Activated B cell treated with CpG ODN at 0.5 μM for 24 hours (primary cell): ENCODE measurements at regions not wholly inside any gene's neighbourhood (a gene's known extent, or its start where the extent isn't known, plus 50 kb on each side); places are given as distances from the start of the nearest gene placed in this dataset.
"Not testable (repeated sequence)": the region's sequence is repeated elsewhere in the genome, so short reads cannot be mapped to it uniquely, and the experiment has no call there.

Source experiments
- ATAC-seq: fragments of 200-7000 bp; cut with Tn5 transposase; one replicate; pipeline ENCODE4 v1.10.0; 2021; ENCODE audit warnings: low read depth, mild to moderate bottlenecking, moderate library complexity
- CTCF ChIA-PET: fragments of 350-600 bp; sonication (Branson Sonifier 250); formaldehyde crosslinking; loops from one replicate; lab custom pipeline; 2021; ENCODE audit warnings: antibody characterized with exemption; lab: Charles Lee
- POLR2A ChIA-PET: fragments of 350-600 bp; sonication (Branson Sonifier 250); formaldehyde crosslinking; loops from one replicate; lab custom pipeline; 2021; ENCODE audit warnings: antibody characterized with exemption; lab: Charles Lee
- DNase-seq: peaks from one replicate; pipeline ENCODE4 v3.0.0; 2022
- H3K27ac Mint-ChIP-seq: one replicate; pipeline ENCODE4 v1.8.0; 2020; ENCODE audit warnings: mixed read lengths
- H3K27me3 Mint-ChIP-seq: one replicate; pipeline ENCODE4 v1.8.0; 2021; ENCODE audit warnings: mixed read lengths
- H3K36me3 Mint-ChIP-seq: one replicate; pipeline ENCODE4 v1.8.0; 2021; ENCODE audit warnings: low read depth, mixed read lengths
- H3K4me1 Mint-ChIP-seq: one replicate; pipeline ENCODE4 v1.8.0; 2021; ENCODE audit warnings: mixed read lengths
- H3K4me3 Mint-ChIP-seq: one replicate; pipeline ENCODE4 v1.8.0; 2020; ENCODE audit warnings: mild to moderate bottlenecking, mixed read lengths
- H3K9me3 Mint-ChIP-seq: one replicate; pipeline ENCODE4 v1.8.0; 2020; ENCODE audit warnings: mixed read lengths
- intact Hi-C: fragments of 100-400 bp; cut with micrococcal nuclease; formaldehyde crosslinking; loops from one replicate; pipeline ENCODE4 v1.15.1; 2024
- TF ChIP-seq, protein P1 (sequence below): fragments of 200-600 bp; IDR thresholded peaks from one replicate; pipeline ENCODE4 v1.8.0; 2022; ENCODE audit warnings: antibody characterized with exemption, mild to moderate bottlenecking

- Mint-ChIP-seq H3K27me3 (no peaks in the 10 kb centered on the region), H3K9me3 (no peaks in the 10 kb centered on the region), H3K36me3 (no peaks in the 10 kb centered on the region), H3K4me3 (no peak overlapping the region), H3K4me1 (no peaks in the 10 kb centered on the region), H3K27ac (no peak overlapping the region)
- CTCF ChIA-PET: no interaction called here
- DNase-seq (no peak), ATAC-seq (no peak)
- POLR2A ChIA-PET: no interaction called here
- intact Hi-C loops: no loop called here
- TF ChIP-seq, protein P1, sequence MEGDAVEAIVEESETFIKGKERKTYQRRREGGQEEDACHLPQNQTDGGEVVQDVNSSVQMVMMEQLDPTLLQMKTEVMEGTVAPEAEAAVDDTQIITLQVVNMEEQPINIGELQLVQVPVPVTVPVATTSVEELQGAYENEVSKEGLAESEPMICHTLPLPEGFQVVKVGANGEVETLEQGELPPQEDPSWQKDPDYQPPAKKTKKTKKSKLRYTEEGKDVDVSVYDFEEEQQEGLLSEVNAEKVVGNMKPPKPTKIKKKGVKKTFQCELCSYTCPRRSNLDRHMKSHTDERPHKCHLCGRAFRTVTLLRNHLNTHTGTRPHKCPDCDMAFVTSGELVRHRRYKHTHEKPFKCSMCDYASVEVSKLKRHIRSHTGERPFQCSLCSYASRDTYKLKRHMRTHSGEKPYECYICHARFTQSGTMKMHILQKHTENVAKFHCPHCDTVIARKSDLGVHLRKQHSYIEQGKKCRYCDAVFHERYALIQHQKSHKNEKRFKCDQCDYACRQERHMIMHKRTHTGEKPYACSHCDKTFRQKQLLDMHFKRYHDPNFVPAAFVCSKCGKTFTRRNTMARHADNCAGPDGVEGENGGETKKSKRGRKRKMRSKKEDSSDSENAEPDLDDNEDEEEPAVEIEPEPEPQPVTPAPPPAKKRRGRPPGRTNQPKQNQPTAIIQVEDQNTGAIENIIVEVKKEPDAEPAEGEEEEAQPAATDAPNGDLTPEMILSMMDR: no peak
Observed at GRCh38 chr20:26308961-26309360, 612.3 kb upstream of the ZNF337 start.

GRCh38 chr20:26295006-26295405 lies 598.4 kb upstream of the ZNF337 start:
- Mint-ChIP-seq H3K4me1 (no peaks in the 10 kb centered on the region), H3K27me3 (no peaks in the 10 kb centered on the region), H3K4me3 (no peak overlapping the region), H3K9me3 (no peaks in the 10 kb centered on the region), H3K27ac (no peak overlapping the region), H3K36me3 (no peaks in the 10 kb centered on the region)
- intact Hi-C loops: no loop called here
- TF ChIP-seq, protein P1: no peak
- ChIA-PET POLR2A (no interaction called here), CTCF (no interaction called here)
- DNase-seq (no peak), ATAC-seq (no peak)

- POLR2A ChIA-PET, DNase-seq, H3K4me3 Mint-ChIP-seq, H3K36me3 Mint-ChIP-seq, H3K4me1 Mint-ChIP-seq, CTCF ChIA-PET, H3K27ac Mint-ChIP-seq, intact Hi-C loops, H3K27me3 Mint-ChIP-seq, ATAC-seq, H3K9me3 Mint-ChIP-seq: not testable (repeated sequence)
Observed at GRCh38 chr20:26288379-26289061, 591.9 kb upstream of the ZNF337 start.

- H3K27ac Mint-ChIP-seq: no peak overlapping the region
- DNase-seq (no peak), ATAC-seq (no peak)
- TF ChIP-seq, protein P1: no peak
- ChIA-PET POLR2A (no interaction called here), CTCF (no interaction called here)
- H3K36me3 Mint-ChIP-seq: no peaks in the 10 kb centered on the region
- intact Hi-C loops: no loop called here
- H3K9me3 Mint-ChIP-seq: peaks cover 3% of the 10 kb centered on the region
- H3K4me3 Mint-ChIP-seq: no peak overlapping the region
- no peaks in the 10 kb centered on the region for H3K27me3 Mint-ChIP-seq
- H3K4me1 Mint-ChIP-seq: no peaks in the 10 kb centered on the region
Observed at GRCh38 chr20:26279238-26279637, 582.6 kb upstream of the ZNF337 start.

- H3K4me1 Mint-ChIP-seq: no peaks in the 10 kb centered on the region
- no peak overlapping the region for H3K4me3 Mint-ChIP-seq
- peaks cover 3% of the 10 kb centered on the region for H3K9me3 Mint-ChIP-seq
- ATAC-seq (no peak), DNase-seq (no peak)
- intact Hi-C loops: no loop called here
- ChIA-PET POLR2A (no interaction called here), CTCF (no interaction called here)
- H3K27ac Mint-ChIP-seq: no peak overlapping the region
- TF ChIP-seq, protein P1: no peak
- H3K36me3 Mint-ChIP-seq: no peaks in the 10 kb centered on the region
- H3K27me3 Mint-ChIP-seq: no peaks in the 10 kb centered on the region
Observed at GRCh38 chr20:26277339-26277738, 580.7 kb upstream of the ZNF337 start.
